ELR (cell line): ENCODE measurements at regions not wholly inside any gene's neighbourhood (a gene's known extent, or its start where the extent isn't known, plus 50 kb on each side); places are given as distances from the start of the nearest gene placed in this dataset.

ENCODE experiments used
- DNase-seq: peaks from one replicate; pipeline ENCODE4 v3.0.0-alpha.2; 2015; ENCODE audit warnings: low read depth

GRCh38 chr3:188060840-188061544, 93.0 kb upstream of the LPP start:
- peak; percentile 84 for DNase-seq

- DNase-seq: no peak
Observed at GRCh38 chr3:188062216-188062615, 91.7 kb upstream of the LPP start.

GRCh38 chr3:188064831-188065493, 89.0 kb upstream of the LPP start:
- no peak for DNase-seq

- DNase-seq: no peak
Observed at GRCh38 chr3:188066141-188066540, 87.8 kb upstream of the LPP start.

- DNase-seq: peak; percentile 89
Observed at GRCh38 chr3:188067932-188068331, 86.0 kb upstream of the LPP start.

- no peak for DNase-seq
Observed at GRCh38 chr3:188068342-188068741, 85.6 kb upstream of the LPP start.

- DNase-seq: peak; percentile 35
Observed at GRCh38 chr3:188071636-188072035, 82.3 kb upstream of the LPP start.

- DNase-seq: no peak
Observed at GRCh38 chr3:188076176-188076575, 77.8 kb upstream of the LPP start.

- no peak for DNase-seq
Observed at GRCh38 chr3:188077160-188077799, 76.7 kb upstream of the LPP start.

GRCh38 chr3:188080091-188080490, 73.9 kb upstream of the LPP start:
- no peak for DNase-seq

GRCh38 chr3:188082031-188082430, 71.9 kb upstream of the LPP start:
- DNase-seq: peak; percentile 29

GRCh38 chr3:188082450-188082849, 71.5 kb upstream of the LPP start:
- DNase-seq: peak; percentile 44

- no peak for DNase-seq
Observed at GRCh38 chr3:188083011-188083410, 70.9 kb upstream of the LPP start.

GRCh38 chr3:188084752-188085583, 69.0 kb upstream of the LPP start:
- no peak for DNase-seq

- no peak for DNase-seq
Observed at GRCh38 chr3:188085584-188086560, 68.1 kb upstream of the LPP start.

- DNase-seq: no peak
Observed at GRCh38 chr3:188088948-188089685, 64.8 kb upstream of the LPP start.

- no peak for DNase-seq
Observed at GRCh38 chr3:188090620-188091309, 63.2 kb upstream of the LPP start.

GRCh38 chr3:188091746-188092145, 62.2 kb upstream of the LPP start:
- no peak for DNase-seq

GRCh38 chr3:188092648-188093047, 61.3 kb upstream of the LPP start:
- peak; percentile 34 for DNase-seq

- no peak for DNase-seq
Observed at GRCh38 chr3:188095431-188095830, 58.5 kb upstream of the LPP start.
